Panc1 (cell line): ENCODE measurements at regions not wholly inside any gene's neighbourhood (a gene's known extent, or its start where the extent isn't known, plus 50 kb on each side); places are given as distances from the start of the nearest gene placed in this dataset.

Experiments
- ATAC-seq: fragments of 200-7000 bp; cut with Tn5 transposase; 2 replicates; pipeline ENCODE4 v1.9.1; 2020; ENCODE audit warnings: mild to moderate bottlenecking, moderate library complexity
- BruUV-seq: library from RNA; stranded (reverse); fragments of 400-500 nt; replicated peaks from 2 replicates; lab custom pipeline; 2021; lab: Mats Ljungman, UMichigan
- CTCF ChIA-PET: fragments of 300-600 bp; sonication (Branson Sonifier 250); formaldehyde crosslinking; loops from one replicate; lab custom pipeline; 2022; ENCODE audit warnings: antibody characterized with exemption; lab: Charles Lee
- POLR2A ChIA-PET: fragments of 300-600 bp; sonication (Branson Sonifier 250); formaldehyde crosslinking; loops from one replicate; lab custom pipeline; 2022; ENCODE audit warnings: antibody characterized with exemption; lab: Charles Lee
- DNase-seq: peaks from one replicate; pipeline ENCODE4 v3.0.0-alpha.2; 2010; ENCODE audit warnings: low read depth, low spot score
- H3K27ac ChIP-seq: 2 replicates; pipeline ENCODE4 v1.5.1; 2011; ENCODE audit warnings: mild to moderate bottlenecking, low read length, inconsistent platforms
- H3K27me3 ChIP-seq: fragments of 200-500 bp; sonication (Bioruptor generic); 2 replicates; pipeline ENCODE4 v1.6.0; 2014; ENCODE audit warnings: low read length, inconsistent platforms; ENCODE audit not compliant: control insufficient read depth, insufficient read depth
- H3K36me3 ChIP-seq: fragments of 200-500 bp; sonication (Bioruptor generic); 2 replicates; pipeline ENCODE4 v1.5.1; 2014; ENCODE audit warnings: inconsistent platforms, mild to moderate bottlenecking, low read length, moderate library complexity; ENCODE audit not compliant: control insufficient read depth, insufficient read depth
- H3K4me1 ChIP-seq: 2 replicates; pipeline ENCODE4 v1.5.1; 2011; ENCODE audit warnings: inconsistent platforms, mild to moderate bottlenecking, low read length, moderate library complexity; ENCODE audit not compliant: control insufficient read depth, insufficient read depth
- H3K4me3 ChIP-seq, 2 experiments: 2 replicates each; pipeline ENCODE4 v1.5.1; 2011 to 2012; ENCODE audit warnings: low read depth in 2 of 2, low read length in 2 of 2, mild to moderate bottlenecking in 2 of 2, inconsistent platforms in 1 of 2, moderate library complexity in 1 of 2
- H3K9me3 ChIP-seq: fragments of 200-500 bp; sonication (Bioruptor generic); 2 replicates; pipeline ENCODE4 v1.5.1; 2014; ENCODE audit warnings: low read depth, mild to moderate bottlenecking, inconsistent platforms, low read length, moderate library complexity; ENCODE audit not compliant: control insufficient read depth, insufficient read depth
- CTCF ChIP-seq: fragments of 450-650 bp; IDR thresholded peaks from 2 replicates; pipeline ENCODE4 v1.5.1; 2017; ENCODE audit warnings: mild to moderate bottlenecking
- POLR2AphosphoS5 ChIP-seq: IDR thresholded peaks from 2 replicates; pipeline ENCODE4 v1.6.1; 2012; ENCODE audit warnings: mild to moderate bottlenecking, low read depth, low read length, moderate library complexity
- SIN3A ChIP-seq: IDR thresholded peaks from 2 replicates; pipeline ENCODE4 v1.6.1; 2012; ENCODE audit warnings: low read depth, mild to moderate bottlenecking, low read length, moderate library complexity, borderline replicate concordance; ENCODE audit not compliant: insufficient read depth
- TCF7L2 ChIP-seq: IDR thresholded peaks from 2 replicates; pipeline ENCODE4 v1.6.1; 2011; ENCODE audit warnings: mild to moderate bottlenecking, low read depth, low read length, inconsistent platforms
- in situ Hi-C: cut with HindIII; loops from 2 replicates; pipeline ENCODE4 v1.10.0; 2016; ENCODE audit warnings: low sequenced_read_pairs, low pct_unique_long_range_greater_than_20kb
- intact Hi-C: fragments of 100-400 bp; cut with micrococcal nuclease; formaldehyde crosslinking; loops from one replicate; pipeline ENCODE4 v1.10.0; 2022; ENCODE audit not compliant: unreplicated experiment
- TF ChIP-seq, protein P1 (sequence below), 2 experiments: IDR thresholded peaks; 2 replicates each; pipeline ENCODE4 v1.6.1; 2011 to 2012; ENCODE audit warnings: low read depth in 2 of 2, control low read depth in 1 of 2, low read length in 1 of 2, mild to moderate bottlenecking in 1 of 2, moderate library complexity in 1 of 2; ENCODE audit not compliant: insufficient read depth in 1 of 2

- H3K27ac ChIP-seq = no peak overlapping the region
- no peak for DNase-seq
- no peaks in the 10 kb centered on the region for H3K9me3 ChIP-seq
- ChIA-PET POLR2A (no interaction called here), CTCF (no interaction called here)
- no peaks in the 10 kb centered on the region for H3K27me3 ChIP-seq
- no peak for ATAC-seq
- in situ Hi-C loops = no loop called here
- no peak for TF ChIP-seq CTCF
- no peak for TF ChIP-seq POLR2AphosphoS5
- no peak for TF ChIP-seq SIN3A
- no peak for TF ChIP-seq TCF7L2
- TF ChIP-seq, protein P1, sequence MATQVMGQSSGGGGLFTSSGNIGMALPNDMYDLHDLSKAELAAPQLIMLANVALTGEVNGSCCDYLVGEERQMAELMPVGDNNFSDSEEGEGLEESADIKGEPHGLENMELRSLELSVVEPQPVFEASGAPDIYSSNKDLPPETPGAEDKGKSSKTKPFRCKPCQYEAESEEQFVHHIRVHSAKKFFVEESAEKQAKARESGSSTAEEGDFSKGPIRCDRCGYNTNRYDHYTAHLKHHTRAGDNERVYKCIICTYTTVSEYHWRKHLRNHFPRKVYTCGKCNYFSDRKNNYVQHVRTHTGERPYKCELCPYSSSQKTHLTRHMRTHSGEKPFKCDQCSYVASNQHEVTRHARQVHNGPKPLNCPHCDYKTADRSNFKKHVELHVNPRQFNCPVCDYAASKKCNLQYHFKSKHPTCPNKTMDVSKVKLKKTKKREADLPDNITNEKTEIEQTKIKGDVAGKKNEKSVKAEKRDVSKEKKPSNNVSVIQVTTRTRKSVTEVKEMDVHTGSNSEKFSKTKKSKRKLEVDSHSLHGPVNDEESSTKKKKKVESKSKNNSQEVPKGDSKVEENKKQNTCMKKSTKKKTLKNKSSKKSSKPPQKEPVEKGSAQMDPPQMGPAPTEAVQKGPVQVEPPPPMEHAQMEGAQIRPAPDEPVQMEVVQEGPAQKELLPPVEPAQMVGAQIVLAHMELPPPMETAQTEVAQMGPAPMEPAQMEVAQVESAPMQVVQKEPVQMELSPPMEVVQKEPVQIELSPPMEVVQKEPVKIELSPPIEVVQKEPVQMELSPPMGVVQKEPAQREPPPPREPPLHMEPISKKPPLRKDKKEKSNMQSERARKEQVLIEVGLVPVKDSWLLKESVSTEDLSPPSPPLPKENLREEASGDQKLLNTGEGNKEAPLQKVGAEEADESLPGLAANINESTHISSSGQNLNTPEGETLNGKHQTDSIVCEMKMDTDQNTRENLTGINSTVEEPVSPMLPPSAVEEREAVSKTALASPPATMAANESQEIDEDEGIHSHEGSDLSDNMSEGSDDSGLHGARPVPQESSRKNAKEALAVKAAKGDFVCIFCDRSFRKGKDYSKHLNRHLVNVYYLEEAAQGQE (IDR thresholded peaks at IDR 0.05; ENCODE audit: insufficient read depth in 1 of 2, low read depth in 2 of 2, low read length in 1 of 2) = no peak
- no TSS peak for BruUV-seq
- no peaks in the 10 kb centered on the region for H3K4me1 ChIP-seq
- H3K4me3 ChIP-seq = no peak overlapping the region
- no peaks in the 10 kb centered on the region for H3K36me3 ChIP-seq
- intact Hi-C loops = no loop called here
Observed at GRCh38 chr12:28938581-28939235, 210.4 kb upstream of the FAR2 start.

GRCh38 chr12:28939427-28939826, 209.7 kb upstream of the FAR2 start:
- ATAC-seq = no peak
- DNase-seq = no peak
- Histone ChIP-seq H3K36me3 (no peaks in the 10 kb centered on the region), H3K27me3 (no peaks in the 10 kb centered on the region), H3K27ac (no peak overlapping the region), H3K4me3 (no peak overlapping the region), H3K4me1 (no peaks in the 10 kb centered on the region), H3K9me3 (no peaks in the 10 kb centered on the region)
- POLR2A ChIA-PET = no interaction called here
- intact Hi-C loops = no loop called here
- BruUV-seq = no TSS peak
- TF ChIP-seq POLR2AphosphoS5 = no peak
- TF ChIP-seq CTCF = no peak
- TF ChIP-seq, protein P1 (IDR thresholded peaks at IDR 0.05; ENCODE audit: insufficient read depth in 1 of 2, low read depth in 2 of 2, low read length in 1 of 2) = no peak
- no peak for TF ChIP-seq SIN3A
- no peak for TF ChIP-seq TCF7L2
- in situ Hi-C loops = no loop called here
- CTCF ChIA-PET = no interaction called here
